IPS-15b (cell line): ENCODE measurements at regions not wholly inside any gene's neighbourhood (a gene's known extent, or its start where the extent isn't known, plus 50 kb on each side); places are given as distances from the start of the nearest gene placed in this dataset.
"Not testable (repeated sequence)": the region's sequence is repeated elsewhere in the genome, so short reads cannot be mapped to it uniquely, and the experiment has no call there.

Source experiments
- H3K27me3 ChIP-seq: one replicate; pipeline ENCODE4 v1.6.1; 2013; ENCODE audit warnings: low read length; ENCODE audit not compliant: control insufficient read depth, insufficient read depth
- H3K36me3 ChIP-seq: one replicate; pipeline ENCODE4 v1.6.1; 2013; ENCODE audit warnings: low read length; ENCODE audit not compliant: control insufficient read depth, insufficient read depth
- H3K4me1 ChIP-seq: one replicate; pipeline ENCODE4 v1.6.1; 2013; ENCODE audit warnings: mild to moderate bottlenecking, low read length; ENCODE audit not compliant: control insufficient read depth, insufficient read depth
- H3K4me3 ChIP-seq: one replicate; pipeline ENCODE4 v1.5.1; 2013; ENCODE audit warnings: low read depth, low read length
- H3K9ac ChIP-seq: one replicate; pipeline ENCODE4 v1.6.1; 2013; ENCODE audit warnings: low read depth, mild to moderate bottlenecking, low read length
- H3K9me3 ChIP-seq: one replicate; pipeline ENCODE4 v1.6.1; 2013; ENCODE audit warnings: mild to moderate bottlenecking, low read length; ENCODE audit not compliant: control insufficient read depth, insufficient read depth

- Histone ChIP-seq H3K4me1 (no peaks in the 10 kb centered on the region), H3K4me3 (no peak overlapping the region), H3K27me3 (no peaks in the 10 kb centered on the region)
Observed at GRCh38 chr5:164317676-164318075, 812.3 kb downstream of the MAT2B start.

GRCh38 chr5:164319161-164319560, 813.7 kb downstream of the MAT2B start:
- no peaks in the 10 kb centered on the region for H3K4me1 ChIP-seq
- no peaks in the 10 kb centered on the region for H3K27me3 ChIP-seq
- no peak overlapping the region for H3K4me3 ChIP-seq
- H3K36me3 ChIP-seq, result no peaks in the 10 kb centered on the region
- no peaks in the 10 kb centered on the region for H3K9me3 ChIP-seq
- no peak overlapping the region for H3K9ac ChIP-seq

More at GRCh38 chr5:164317676-164318075, 812.3 kb downstream of the MAT2B start:
- Histone ChIP-seq H3K36me3 (no peaks in the 10 kb centered on the region), H3K9ac (no peak overlapping the region), H3K9me3 (no peaks in the 10 kb centered on the region)

- Histone ChIP-seq H3K36me3 (no peaks in the 10 kb centered on the region), H3K4me3 (no peak overlapping the region), H3K27me3 (no peaks in the 10 kb centered on the region), H3K9me3 (no peaks in the 10 kb centered on the region), H3K4me1 (no peaks in the 10 kb centered on the region), H3K9ac (no peak overlapping the region)
Observed at GRCh38 chr5:164324239-164324638, 818.8 kb downstream of the MAT2B start.

GRCh38 chr5:164326219-164326618, 820.8 kb downstream of the MAT2B start:
- Histone ChIP-seq H3K36me3 (no peaks in the 10 kb centered on the region), H3K27me3 (no peaks in the 10 kb centered on the region), H3K4me3 (no peak overlapping the region), H3K9ac (no peak overlapping the region), H3K4me1 (no peaks in the 10 kb centered on the region), H3K9me3 (no peaks in the 10 kb centered on the region)

GRCh38 chr5:164327166-164327565, 821.7 kb downstream of the MAT2B start:
- H3K4me1 ChIP-seq, H3K9ac ChIP-seq, H3K9me3 ChIP-seq, H3K4me3 ChIP-seq, H3K36me3 ChIP-seq, H3K27me3 ChIP-seq: not testable (repeated sequence)

GRCh38 chr5:164332349-164333196, 827.2 kb downstream of the MAT2B start:
- no peaks in the 10 kb centered on the region for H3K9me3 ChIP-seq
- H3K27me3 ChIP-seq, result no peaks in the 10 kb centered on the region
- H3K4me1 ChIP-seq, result no peaks in the 10 kb centered on the region
- no peaks in the 10 kb centered on the region for H3K36me3 ChIP-seq
- no peak overlapping the region for H3K9ac ChIP-seq
- H3K4me3 ChIP-seq, result no peak overlapping the region

- no peaks in the 10 kb centered on the region for H3K36me3 ChIP-seq
- H3K9ac ChIP-seq, result no peak overlapping the region
- H3K9me3 ChIP-seq, result no peaks in the 10 kb centered on the region
- H3K27me3 ChIP-seq, result no peaks in the 10 kb centered on the region
- no peak overlapping the region for H3K4me3 ChIP-seq
- no peaks in the 10 kb centered on the region for H3K4me1 ChIP-seq
Observed at GRCh38 chr5:164335837-164336236, 830.4 kb downstream of the MAT2B start.

- no peaks in the 10 kb centered on the region for H3K27me3 ChIP-seq
- no peak overlapping the region for H3K4me3 ChIP-seq
- no peak overlapping the region for H3K9ac ChIP-seq
- no peaks in the 10 kb centered on the region for H3K36me3 ChIP-seq
- H3K9me3 ChIP-seq, result no peaks in the 10 kb centered on the region
- no peaks in the 10 kb centered on the region for H3K4me1 ChIP-seq
Observed at GRCh38 chr5:164336276-164336675, 830.9 kb downstream of the MAT2B start.

GRCh38 chr5:164336906-164337305, 831.5 kb downstream of the MAT2B start:
- Histone ChIP-seq H3K27me3 (no peaks in the 10 kb centered on the region), H3K9ac (no peak overlapping the region), H3K4me1 (no peaks in the 10 kb centered on the region), H3K9me3 (no peaks in the 10 kb centered on the region), H3K4me3 (no peak overlapping the region), H3K36me3 (no peaks in the 10 kb centered on the region)

GRCh38 chr5:164341056-164341619, 835.7 kb downstream of the MAT2B start:
- H3K9me3 ChIP-seq, result no peaks in the 10 kb centered on the region
- H3K4me3 ChIP-seq, result no peak overlapping the region
- H3K27me3 ChIP-seq, result no peaks in the 10 kb centered on the region
- H3K36me3 ChIP-seq, result no peaks in the 10 kb centered on the region
- no peak overlapping the region for H3K9ac ChIP-seq
- no peaks in the 10 kb centered on the region for H3K4me1 ChIP-seq

GRCh38 chr5:164345173-164345849, 839.9 kb downstream of the MAT2B start:
- no peaks in the 10 kb centered on the region for H3K36me3 ChIP-seq
- H3K9me3 ChIP-seq, result no peaks in the 10 kb centered on the region
- no peaks in the 10 kb centered on the region for H3K4me1 ChIP-seq
- no peak overlapping the region for H3K9ac ChIP-seq
- no peak overlapping the region for H3K4me3 ChIP-seq
- no peaks in the 10 kb centered on the region for H3K27me3 ChIP-seq

- H3K9ac ChIP-seq, result no peak overlapping the region
- no peaks in the 10 kb centered on the region for H3K4me1 ChIP-seq
Observed at GRCh38 chr5:164345853-164346252, 840.4 kb downstream of the MAT2B start.

More at GRCh38 chr5:164345853-164346252, 840.4 kb downstream of the MAT2B start:
- Histone ChIP-seq H3K36me3 (no peaks in the 10 kb centered on the region), H3K4me3 (no peak overlapping the region), H3K27me3 (no peaks in the 10 kb centered on the region), H3K9me3 (no peaks in the 10 kb centered on the region)
